VCaP (cell line): ENCODE measurements at regions not wholly inside any gene's neighbourhood (a gene's known extent, or its start where the extent isn't known, plus 50 kb on each side); places are given as distances from the start of the nearest gene placed in this dataset.
"Not testable (repeated sequence)": the region's sequence is repeated elsewhere in the genome, so short reads cannot be mapped to it uniquely, and the experiment has no call there.

Experiments
- H3K27ac ChIP-seq: fragments of 450-650 bp; 2 replicates; pipeline ENCODE4 v1.5.1; 2017
- CTCF ChIP-seq: fragments of 450-650 bp; conservative IDR thresholded peaks from 2 replicates; pipeline ENCODE4 v1.5.1; 2017; ENCODE audit warnings: mild to moderate bottlenecking, moderate library complexity

DNA sequence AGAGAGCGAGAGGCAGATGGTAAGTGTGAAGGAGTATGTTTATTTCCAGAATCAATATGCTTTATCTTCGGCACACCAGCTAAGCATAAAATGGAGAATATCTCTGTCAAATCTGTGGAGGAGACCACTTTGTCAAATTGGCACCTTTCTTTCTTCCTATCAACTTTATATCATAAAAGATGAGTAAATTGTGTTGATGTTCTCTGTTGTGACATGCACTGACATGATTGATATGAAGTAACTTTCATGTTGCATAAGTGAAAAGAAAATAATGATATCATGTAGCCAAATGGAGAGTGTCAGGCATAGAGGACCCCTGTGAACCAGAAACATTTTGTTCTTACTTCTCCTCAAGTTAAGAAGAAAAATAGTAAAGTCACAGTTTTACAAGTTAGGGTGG lies 753.8 kb downstream of the ZNF385D start:
- no peak for TF ChIP-seq CTCF

DNA sequence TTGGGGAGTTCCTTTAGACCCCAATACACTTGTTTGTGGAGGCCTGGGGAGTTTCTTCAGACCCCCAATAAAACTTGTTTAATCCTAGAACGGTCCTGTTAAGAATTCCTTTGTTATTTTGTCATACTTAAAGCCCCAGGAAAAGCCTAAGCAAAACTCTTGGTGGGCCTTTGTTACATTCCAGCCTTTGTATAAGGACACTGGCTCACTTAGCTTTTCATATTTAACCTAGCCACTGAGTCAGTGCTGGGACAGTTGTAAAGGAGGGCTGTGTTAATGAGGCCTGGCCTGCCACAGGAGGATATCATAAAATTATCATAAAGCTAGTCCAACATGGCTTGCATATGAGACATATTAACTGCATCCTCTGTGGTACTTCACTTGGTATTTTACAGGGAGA lies 760.1 kb downstream of the ZNF385D start:
- no peak overlapping the region for H3K27ac ChIP-seq
- TF ChIP-seq CTCF: no peak

More for the DNA sequence above, 753.8 kb downstream of the ZNF385D start:
- no peak overlapping the region for H3K27ac ChIP-seq

- H3K27ac ChIP-seq: not testable (repeated sequence)
Measured at GRCh38 chr3:20989653-20990052, 761.4 kb downstream of the ZNF385D start.

GRCh38 chr3:20984594-20985205 lies 766.3 kb downstream of the ZNF385D start:
- H3K27ac ChIP-seq: no peak overlapping the region
- no peak for TF ChIP-seq CTCF

GRCh38 chr3:20975188-20975651 lies 775.8 kb downstream of the ZNF385D start:
- TF ChIP-seq CTCF: no peak
- H3K27ac ChIP-seq: no peak overlapping the region

- H3K27ac ChIP-seq: no peak overlapping the region
- TF ChIP-seq CTCF: no peak
Measured at GRCh38 chr3:20974396-20974795, 776.6 kb downstream of the ZNF385D start.

GRCh38 chr3:20970807-20971206 lies 780.2 kb downstream of the ZNF385D start:
- H3K27ac ChIP-seq: not testable (repeated sequence)

DNA sequence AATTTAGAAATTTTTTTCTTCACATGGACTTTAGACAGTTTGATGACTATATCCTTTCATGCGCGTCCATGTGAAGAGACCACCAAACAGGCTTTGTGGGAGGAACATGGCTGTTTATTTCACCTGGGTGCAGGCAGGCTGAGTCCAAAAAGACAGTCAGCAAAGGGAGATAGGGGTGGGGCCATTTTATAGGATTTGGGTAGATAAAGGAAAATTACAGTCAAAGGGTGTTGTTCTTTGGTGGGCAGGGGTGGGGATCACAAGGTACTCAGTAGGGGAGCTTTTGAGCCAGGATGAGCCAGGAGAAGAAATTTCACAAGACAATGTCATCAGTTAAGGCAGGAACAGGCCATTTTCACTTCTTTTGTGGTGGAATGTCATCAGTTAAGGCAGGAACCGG lies 781.5 kb upstream of the SGO1 start:
- not testable (repeated sequence) for H3K27ac ChIP-seq

GRCh38 chr3:20958161-20958560 lies 772.2 kb upstream of the SGO1 start:
- TF ChIP-seq CTCF: no peak
- no peak overlapping the region for H3K27ac ChIP-seq
